ENCODE measurements at regions not wholly inside any gene's neighbourhood (a gene's known extent, or its start where the extent isn't known, plus 50 kb on each side); places are given as distances from the start of the nearest gene placed in this dataset.

- no peak for TF ChIP-seq CTCF (IDR thresholded peaks at IDR 0.05)
- TF ChIP-seq EZH2phosphoT487 (IDR thresholded peaks at IDR 0.05), result no peak
These were observed 69.0 kb upstream of the CPLX2 start for GRCh38 chr5:175802361-175802760.

Measured in neural progenitor cell (in vitro differentiated cells).